ENCODE measurements at regions not wholly inside any gene's neighbourhood (a gene's known extent, or its start where the extent isn't known, plus 50 kb on each side); places are given as distances from the start of the nearest gene placed in this dataset.
A peak's percentile ranks its signal among the peaks of the same experiment; 100 is the strongest.
"Not testable (repeated sequence)": the region's sequence is repeated elsewhere in the genome, so short reads cannot be mapped to it uniquely, and the experiment has no call there.

GRCh38 chr10:86579883-86580520, 58.4 kb upstream of the WAPL start:
- FAIRE-seq, result no peak
- DNase-seq (ENCODE audit: insufficient read length, low spot score), result no peak

- FAIRE-seq, result no peak
- DNase-seq (ENCODE audit: insufficient read length, low spot score), result no peak
These were observed 58.9 kb upstream of the WAPL start for GRCh38 chr10:86580521-86580891.

- peak; percentile 36 for DNase-seq (ENCODE audit: insufficient read length, low spot score)
- peak; percentile 53 for FAIRE-seq
These were observed 62.4 kb upstream of the WAPL start for GRCh38 chr10:86583983-86584382.

GRCh38 chr10:86585037-86585929, 63.7 kb upstream of the WAPL start:
- FAIRE-seq, result peak; percentile 75

GRCh38 chr10:86586516-86586915, 64.9 kb upstream of the WAPL start:
- no peak for DNase-seq (ENCODE audit: insufficient read length, low spot score)
- FAIRE-seq, result no peak

More at GRCh38 chr10:86585037-86585929, 63.7 kb upstream of the WAPL start:
- DNase-seq (ENCODE audit: insufficient read length, low spot score), result peak; percentile 79

GRCh38 chr10:86588781-86589180, 65.6 kb upstream of the OPN4 start:
- DNase-seq (ENCODE audit: insufficient read length, low spot score); FAIRE-seq: not testable (repeated sequence)

GRCh38 chr10:86591436-86591835, 62.9 kb upstream of the OPN4 start:
- FAIRE-seq (no peak), DNase-seq (ENCODE audit: insufficient read length, low spot score) (no peak)

GRCh38 chr10:86592413-86592812, 61.9 kb upstream of the OPN4 start:
- FAIRE-seq, result no peak
- DNase-seq (ENCODE audit: insufficient read length, low spot score), result no peak

GRCh38 chr10:86594535-86594934, 59.8 kb upstream of the OPN4 start:
- DNase-seq (ENCODE audit: insufficient read length, low spot score) (no peak), FAIRE-seq (no peak)

- DNase-seq (ENCODE audit: insufficient read length, low spot score) (no peak), FAIRE-seq (no peak)
These were observed 58.9 kb upstream of the OPN4 start for GRCh38 chr10:86595496-86595895.

- FAIRE-seq (no peak), DNase-seq (ENCODE audit: insufficient read length, low spot score) (no peak)
These were observed 58.1 kb upstream of the OPN4 start for GRCh38 chr10:86596266-86596665.

GRCh38 chr10:86597306-86597705, 57.0 kb upstream of the OPN4 start:
- DNase-seq (ENCODE audit: insufficient read length, low spot score) (no peak), FAIRE-seq (no peak)

- no peak for FAIRE-seq
- no peak for DNase-seq (ENCODE audit: insufficient read length, low spot score)
These were observed 56.2 kb upstream of the OPN4 start for GRCh38 chr10:86598151-86598550.

GRCh38 chr10:86599041-86599440, 55.3 kb upstream of the OPN4 start:
- FAIRE-seq (no peak), DNase-seq (ENCODE audit: insufficient read length, low spot score) (no peak)

- FAIRE-seq (no peak), DNase-seq (ENCODE audit: insufficient read length, low spot score) (peak; percentile 28)
These were observed 54.6 kb upstream of the OPN4 start for GRCh38 chr10:86599729-86600128.

- FAIRE-seq, result no peak
- DNase-seq (ENCODE audit: insufficient read length, low spot score), result no peak
These were observed 54.1 kb upstream of the OPN4 start for GRCh38 chr10:86600296-86600695.

- FAIRE-seq (no peak), DNase-seq (ENCODE audit: insufficient read length, low spot score) (no peak)
These were observed 52.3 kb upstream of the OPN4 start for GRCh38 chr10:86601956-86602602.

GRCh38 chr10:86603256-86603655, 51.1 kb upstream of the OPN4 start:
- DNase-seq (ENCODE audit: insufficient read length, low spot score) (no peak), FAIRE-seq (no peak)
